ACHN (cell line): ENCODE measurements at regions not wholly inside any gene's neighbourhood (a gene's known extent, or its start where the extent isn't known, plus 50 kb on each side); places are given as distances from the start of the nearest gene placed in this dataset.
"Not testable (repeated sequence)": the region's sequence is repeated elsewhere in the genome, so short reads cannot be mapped to it uniquely, and the experiment has no call there.

Source experiments
- DNase-seq: peaks from one replicate; pipeline ENCODE4 v3.0.0-alpha.2; 2015
- in situ Hi-C: cut with HindIII; loops from 2 replicates; pipeline ENCODE4 v1.10.0; 2017; ENCODE audit warnings: low sequenced_read_pairs, low pct_ligation_motif_present, low pct_unique_long_range_greater_than_20kb

- in situ Hi-C loops, result no loop called here
- DNase-seq, result peak; percentile 70
These were observed 131.0 kb upstream of the RUNX1 start for GRCh38 chr21:35179990-35180540.

GRCh38 chr21:35178827-35179226, 129.7 kb upstream of the RUNX1 start:
- peak; percentile 10 for DNase-seq
- in situ Hi-C loops, result no loop called here

GRCh38 chr21:35178098-35178497, 129.0 kb upstream of the RUNX1 start:
- in situ Hi-C loops, result no loop called here
- DNase-seq, result no peak

DNA sequence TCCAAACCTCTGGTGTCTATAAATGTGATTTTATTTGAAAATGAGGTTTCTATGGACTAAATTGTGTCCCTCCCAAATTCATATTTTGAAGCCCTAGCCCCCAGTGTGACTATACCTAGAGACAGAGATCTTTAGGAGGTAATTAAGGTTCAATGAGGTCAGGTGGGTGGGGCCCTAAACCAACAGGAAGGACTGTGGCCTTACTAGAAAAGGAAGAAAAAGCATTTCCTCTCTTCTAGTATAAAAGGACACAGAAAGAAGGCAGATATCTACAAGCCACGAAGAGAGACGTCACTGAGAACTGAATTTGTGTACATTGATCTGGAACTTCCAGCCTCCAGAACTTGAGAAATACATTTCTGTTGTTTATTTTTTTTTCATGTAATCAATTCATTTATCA, 123.1 kb upstream of the RUNX1 start:
- DNase-seq, result no peak
- in situ Hi-C loops, result no loop called here

DNA sequence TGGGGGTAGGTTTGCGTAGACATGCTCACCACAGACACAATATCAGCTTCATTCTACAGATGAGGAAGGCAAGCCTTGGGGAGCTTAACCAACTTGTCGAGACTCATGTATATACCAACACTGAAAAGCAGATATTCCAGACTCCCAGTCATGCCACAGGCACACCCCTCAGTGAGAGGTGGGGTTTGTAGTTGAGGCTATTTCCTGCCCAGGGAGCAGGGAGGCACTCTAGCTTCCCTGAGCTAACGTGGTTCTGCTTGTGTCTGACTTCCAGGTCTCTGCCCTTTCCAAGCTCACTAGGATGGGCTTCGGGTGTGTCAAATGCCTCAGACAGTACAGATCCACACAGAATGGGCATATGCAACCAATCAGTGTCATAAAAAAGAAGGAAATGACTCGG, 122.3 kb upstream of the RUNX1 start:
- in situ Hi-C loops, result no loop called here
- no peak for DNase-seq

GRCh38 chr21:35170818-35171217, 121.7 kb upstream of the RUNX1 start:
- DNase-seq, result no peak
- in situ Hi-C loops, result no loop called here

DNA sequence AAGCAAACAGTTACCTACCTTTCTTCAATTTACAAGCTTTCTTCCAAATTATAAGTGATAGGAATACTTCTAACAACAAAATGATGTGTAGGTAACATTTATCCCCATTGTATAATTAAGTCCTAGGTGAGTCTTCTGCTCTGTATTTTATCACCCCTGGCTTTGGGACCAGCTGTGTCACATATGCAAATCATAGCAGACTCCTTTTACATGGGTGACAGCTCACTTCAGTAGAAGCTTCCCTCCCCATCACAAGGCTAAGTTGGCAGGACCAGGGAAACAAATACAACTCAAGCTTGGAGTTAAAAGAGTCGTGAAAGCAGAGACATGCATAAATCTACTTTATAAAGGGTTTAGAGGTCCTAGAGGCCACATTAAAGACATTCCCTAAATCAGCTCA, 121.1 kb upstream of the RUNX1 start:
- DNase-seq, result no peak
- in situ Hi-C loops, result no loop called here

DNA sequence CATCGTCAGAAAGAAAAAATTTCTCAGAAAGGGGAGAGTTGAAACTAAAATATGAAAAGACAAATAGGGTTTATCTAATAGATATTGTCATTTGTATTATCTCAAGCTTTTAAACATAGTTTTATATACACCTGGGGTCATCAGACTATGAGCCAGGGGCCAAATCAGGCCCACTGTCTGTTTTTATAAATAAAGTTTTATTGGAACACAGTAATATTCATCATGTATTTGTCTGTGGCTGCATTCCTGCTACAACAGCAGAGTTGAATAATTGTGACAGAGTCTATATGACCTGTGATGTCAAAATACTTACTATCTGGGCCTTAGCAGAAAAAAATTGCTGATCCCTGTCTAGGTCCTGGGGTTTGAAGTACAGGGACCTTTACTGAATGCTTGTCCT, 120.5 kb upstream of the RUNX1 start:
- in situ Hi-C loops, result no loop called here
- no peak for DNase-seq

DNA sequence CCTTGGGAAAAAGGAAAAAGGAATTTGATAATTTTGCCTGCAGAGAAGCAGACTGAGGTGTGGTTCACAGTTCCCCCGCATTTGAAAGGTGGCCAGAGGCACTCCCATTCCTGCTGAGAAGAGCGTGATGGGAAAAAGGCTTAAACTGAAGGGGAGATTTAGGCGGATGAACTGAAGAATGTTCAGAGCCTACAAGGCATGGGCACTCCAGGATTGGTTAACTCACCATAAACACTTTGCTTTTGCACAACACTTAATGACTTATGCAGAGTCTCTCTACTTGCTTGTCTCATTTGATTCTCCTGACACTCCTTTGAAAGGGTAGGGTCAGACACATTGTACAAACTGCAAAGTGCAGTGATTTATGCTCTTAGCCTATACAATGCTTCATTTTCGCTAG, 119.6 kb upstream of the RUNX1 start:
- no peak for DNase-seq
- in situ Hi-C loops, result no loop called here

DNA sequence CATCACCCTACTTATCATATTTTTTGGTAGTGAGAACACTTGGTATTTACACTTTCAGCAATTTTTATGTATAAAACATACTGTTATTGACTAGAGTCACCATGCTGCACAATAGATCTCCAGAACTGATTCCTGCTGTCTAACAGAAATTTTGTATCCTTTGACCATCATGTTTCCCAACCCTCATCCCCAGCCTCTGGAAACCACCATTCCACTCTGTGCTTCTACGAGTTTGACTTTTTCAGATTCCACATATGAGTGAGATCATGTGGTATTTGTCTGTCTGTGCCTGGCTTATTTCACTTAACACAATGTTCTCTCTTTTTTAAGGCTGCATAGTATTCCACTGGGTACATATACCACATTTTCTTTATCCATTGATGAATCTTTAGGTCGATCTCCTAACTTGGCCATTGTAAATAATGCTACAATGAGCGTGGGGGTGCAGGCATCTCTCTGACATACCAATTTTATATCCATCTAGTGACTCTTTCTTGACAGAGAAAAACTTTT, 115.9 kb upstream of the RUNX1 start:
- in situ Hi-C loops, result no loop called here
- DNase-seq, result no peak

- DNase-seq, result no peak
- in situ Hi-C loops, result no loop called here
These were observed 115.3 kb upstream of the RUNX1 start for GRCh38 chr21:35164380-35164779.

DNA sequence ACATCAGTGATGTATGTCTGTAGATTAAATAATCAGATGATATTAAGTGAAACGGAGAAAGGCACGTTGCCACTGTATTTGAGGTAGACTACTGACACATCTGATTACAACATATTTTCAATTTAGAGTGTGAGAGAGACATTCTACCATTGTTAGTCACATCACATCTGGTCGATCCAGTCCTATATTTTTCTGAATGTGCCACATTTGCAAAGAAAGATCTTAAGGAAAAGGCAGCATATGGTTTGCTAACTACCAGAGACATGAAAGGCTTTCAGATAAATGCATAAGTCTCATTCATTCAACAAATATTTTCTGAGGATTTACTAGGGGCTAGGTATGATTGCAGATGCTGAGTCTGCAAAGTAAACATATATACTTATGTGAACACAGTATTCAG, 114.3 kb upstream of the RUNX1 start:
- DNase-seq, result no peak

DNA sequence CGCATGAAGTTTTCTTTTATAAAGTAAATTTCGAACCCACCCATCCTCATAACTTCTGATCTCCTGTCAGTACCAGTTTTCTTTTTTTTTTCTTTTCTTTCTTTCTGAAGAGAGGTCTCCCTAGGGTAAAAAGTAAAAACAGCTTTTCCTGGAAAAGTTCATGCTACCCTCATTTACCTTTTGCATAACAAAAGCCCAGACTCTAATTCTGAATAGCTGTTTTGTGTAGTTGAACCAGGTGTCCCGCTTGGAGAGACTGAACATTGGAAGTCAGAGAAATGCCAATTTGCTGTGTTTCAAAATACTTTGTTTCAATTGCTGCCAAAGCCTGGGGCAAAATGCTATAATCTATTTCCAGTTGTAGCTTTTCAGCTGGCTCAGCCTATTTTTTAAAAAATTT, 113.7 kb upstream of the RUNX1 start:
- in situ Hi-C loops, result no loop called here
- DNase-seq, result no peak

More for the DNA sequence above, 114.3 kb upstream of the RUNX1 start:
- in situ Hi-C loops, result no loop called here

- in situ Hi-C loops, result no loop called here
- DNase-seq, result no peak
These were observed 110.8 kb upstream of the RUNX1 start for GRCh38 chr21:35159881-35160280.

DNA sequence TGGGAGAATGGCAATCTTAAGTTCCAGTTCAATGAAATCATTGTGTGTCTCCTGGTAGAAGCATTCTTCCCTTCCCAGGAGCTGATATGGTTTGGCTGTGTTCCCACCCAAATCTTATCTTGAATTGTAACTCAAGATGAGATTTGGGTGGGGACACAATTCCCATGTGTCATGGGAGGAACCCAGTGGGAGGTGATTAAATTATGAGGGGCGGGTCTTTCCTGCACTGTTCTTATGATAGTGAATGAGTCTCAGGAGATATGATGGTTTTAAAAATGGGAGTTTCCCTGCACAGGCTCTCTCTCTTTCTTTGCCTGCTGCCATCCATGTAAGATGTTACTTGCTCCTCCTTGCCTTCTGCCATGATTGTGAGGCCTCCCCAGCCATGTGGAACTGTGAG, 108.3 kb upstream of the RUNX1 start:
- DNase-seq, in situ Hi-C loops: not testable (repeated sequence)

GRCh38 chr21:35156293-35157278, 107.5 kb upstream of the RUNX1 start:
- DNase-seq, result no peak
- in situ Hi-C loops, result no loop called here

DNA sequence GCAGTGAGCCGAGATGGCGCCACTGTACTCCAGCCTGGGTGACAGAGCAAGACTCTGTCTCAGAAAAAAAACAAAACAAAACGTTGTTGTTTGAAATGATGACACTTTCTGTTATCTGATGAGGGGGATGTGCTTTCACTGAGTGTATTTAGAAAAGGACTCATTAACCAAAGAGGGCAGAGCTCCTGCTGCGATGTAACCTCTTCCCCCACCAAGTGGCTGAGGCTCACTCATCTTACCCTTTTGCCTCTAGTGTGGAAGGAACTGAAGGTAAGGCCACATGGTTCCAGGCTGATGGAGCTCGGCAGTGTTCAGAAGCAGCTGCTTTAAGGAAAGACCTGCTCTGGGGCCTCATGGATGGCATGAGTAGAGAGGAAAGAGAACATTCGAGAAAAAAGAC, 105.7 kb upstream of the RUNX1 start:
- in situ Hi-C loops, result no loop called here
- DNase-seq, result no peak

GRCh38 chr21:35153671-35154070, 104.6 kb upstream of the RUNX1 start:
- in situ Hi-C loops, result no loop called here

GRCh38 chr21:35150562-35151226, 101.6 kb upstream of the RUNX1 start:
- in situ Hi-C loops, result no loop called here
- DNase-seq, result no peak

More at GRCh38 chr21:35153671-35154070, 104.6 kb upstream of the RUNX1 start:
- DNase-seq, result no peak
